K562 (cell line): ENCODE measurements at regions not wholly inside any gene's neighbourhood (a gene's known extent, or its start where the extent isn't known, plus 50 kb on each side); places are given as distances from the start of the nearest gene placed in this dataset.
A peak's percentile ranks its signal among the peaks of the same experiment; 100 is the strongest.

Experiments used
- ATAC-seq: fragments of 200-7000 bp; cut with Tn5 transposase; 3 replicates; pipeline ENCODE4 v1.9.1; 2020; ENCODE audit warnings: moderate library complexity
- BruUV-seq: library from RNA; stranded (reverse); fragments of 400-500 nt; replicated peaks from 2 replicates; lab custom pipeline; 2021; lab: Mats Ljungman, UMichigan
- CTCF ChIA-PET: fragments of 300-600 bp; formaldehyde crosslinking; extraction: SDS; loops from one replicate; lab custom pipeline; 2021; ENCODE audit warnings: low intra/inter-chr PET ratio; lab: Yijun Ruan, JAX
- POLR2A ChIA-PET: fragments of 300-600, 350-650 bp; sonication (Branson Sonifier 250); formaldehyde crosslinking; extraction: SDS; loops from one replicate; lab custom pipeline; 2021; ENCODE audit warnings: antibody characterized with exemption, inconsistent platforms; lab: Yijun Ruan, JAX
- DNase-seq, 4 experiments: peaks; one replicate each; pipeline versions ENCODE4 v3.0.0 to v3.0.0-alpha.2; 2011 to 2018; ENCODE audit warnings: low spot score in 3 of 4, mixed read lengths in 3 of 4; ENCODE audit errors: extremely low read depth in 1 of 4
- FAIRE-seq: peaks from 2 replicates; lab custom pipeline; 2011; peaks lifted over from hg19 to GRCh38; lab: Jason Lieb, UNC
- H2AFZ ChIP-seq: 2 replicates; pipeline ENCODE4 v1.6.0; 2011; ENCODE audit warnings: low read depth, low read length, control low read depth, inconsistent platforms
- H3K27ac ChIP-seq: fragments of 200-600 bp; 3 replicates; pipeline ENCODE4 v1.8.0; 2011; ENCODE audit warnings: low read depth, mild to moderate bottlenecking, control low read depth, inconsistent platforms, low read length, moderate library complexity, mixed read lengths; ENCODE audit errors: extremely low read depth
- H3K27me3 ChIP-seq, 2 experiments: fragments of 300-600 bp in 1 of 2; 2 replicates in 1 of 2; 3 replicates in 1 of 2; pipeline versions ENCODE4 v1.6.0 to v1.8.0; 2011; ENCODE audit warnings: inconsistent platforms in 2 of 2, low read length in 2 of 2, mild to moderate bottlenecking in 1 of 2, mixed read lengths in 1 of 2, moderate library complexity in 1 of 2; ENCODE audit not compliant: control insufficient read depth in 2 of 2, insufficient read depth in 2 of 2
- H3K36me3 ChIP-seq: fragments of 300-600 bp; 3 replicates; pipeline ENCODE4 v1.8.0; 2011; ENCODE audit warnings: mild to moderate bottlenecking, low read length, inconsistent platforms; ENCODE audit not compliant: control insufficient read depth, insufficient read depth
- H3K4me1 ChIP-seq, 2 experiments: fragments of 200-600 bp in 1 of 2; replicated peaks in 1 of 2; 2 replicates in 1 of 2; 3 replicates in 1 of 2; pipeline versions ENCODE4 v1.5.1 to v1.8.0; 2011; ENCODE audit warnings: inconsistent platforms in 2 of 2, low read length in 2 of 2, mild to moderate bottlenecking in 1 of 2, mixed read lengths in 1 of 2, moderate library complexity in 1 of 2; ENCODE audit not compliant: control insufficient read depth in 2 of 2, insufficient read depth in 2 of 2
- H3K4me2 ChIP-seq: 2 replicates; pipeline ENCODE4 v1.6.1; 2011; ENCODE audit warnings: low read length, control low read depth, inconsistent platforms, mixed read lengths; ENCODE audit not compliant: insufficient read depth
- H3K4me3 ChIP-seq: fragments of 200-600 bp; sonication (generic), shearing (Covaris generic); 2 replicates; pipeline ENCODE4 v1.5.1; 2016; ENCODE audit warnings: control low read depth, inconsistent platforms
- H3K79me2 ChIP-seq: fragments of 200-600 bp; 3 replicates; pipeline ENCODE4 v1.8.0; 2011; ENCODE audit warnings: low read length, inconsistent platforms; ENCODE audit not compliant: control insufficient read depth, insufficient read depth
- H3K9ac ChIP-seq, 2 experiments: 2 replicates each; pipeline versions ENCODE4 v1.6.0 to v1.6.1; 2011; ENCODE audit warnings: low read depth in 2 of 2, low read length in 2 of 2, control low read depth in 1 of 2, inconsistent platforms in 1 of 2, mild to moderate bottlenecking in 1 of 2, mixed read lengths in 1 of 2; ENCODE audit not compliant: insufficient read depth in 1 of 2
- H3K9me1 ChIP-seq: one replicate; pipeline ENCODE4 v1.6.0; 2011; ENCODE audit warnings: inconsistent platforms, mild to moderate bottlenecking, low read length, moderate library complexity; ENCODE audit not compliant: control insufficient read depth, insufficient read depth
- H3K9me3 ChIP-seq: replicated peaks from 2 replicates; pipeline ENCODE4 v1.5.1; 2011; ENCODE audit warnings: low read depth, low read length, inconsistent platforms; ENCODE audit not compliant: control insufficient read depth, insufficient read depth
- H4K20me1 ChIP-seq: replicated peaks from 2 replicates; pipeline ENCODE4 v1.6.1; 2011; ENCODE audit warnings: low read length, inconsistent platforms, mixed read lengths; ENCODE audit not compliant: control insufficient read depth, insufficient read depth
- BRCA1 ChIP-seq, 2 experiments: fragments of 450-650 bp in 1 of 2; sonication (generic) in 1 of 2; formaldehyde crosslinking in 1 of 2; IDR thresholded peaks; 2 replicates each; pipeline versions ENCODE4 v1.5.0 to v1.6.1; 2017 to 2020; ENCODE audit warnings: mild to moderate bottlenecking in 1 of 2, missing genetic modification reagents in 1 of 2
- ETS1 ChIP-seq: conservative IDR thresholded peaks from 2 replicates; pipeline ENCODE4 v1.6.1; 2011; ENCODE audit warnings: low read depth, mild to moderate bottlenecking, low read length; ENCODE audit not compliant: control insufficient read depth
- HDGF ChIP-seq: fragments of 450-650 bp; IDR thresholded peaks from 2 replicates; pipeline ENCODE4 v1.6.1; 2016
- MCM2 ChIP-seq: fragments of 450-650 bp; IDR thresholded peaks from 2 replicates; pipeline ENCODE4 v1.6.1; 2017; ENCODE audit warnings: low read depth, mild to moderate bottlenecking
- MXI1 ChIP-seq: IDR thresholded peaks from 2 replicates; pipeline ENCODE4 v1.6.1; 2011; ENCODE audit warnings: low read depth, mild to moderate bottlenecking, improper control_type of control experiment, low read length
- NFIX ChIP-seq: fragments of 250-450 bp; sonication (Bioruptor Pico); IDR thresholded peaks from 2 replicates; pipeline ENCODE4 v1.4.0; 2020; ENCODE audit warnings: low read depth, mild to moderate bottlenecking, moderate library complexity
- PREB ChIP-seq: sonication (generic); formaldehyde crosslinking; IDR thresholded peaks from 2 replicates; pipeline ENCODE4 v1.8.1; 2023; ENCODE audit warnings: mild to moderate bottlenecking, missing genetic modification reagents
- SP1 ChIP-seq: sonication (generic); formaldehyde crosslinking; IDR thresholded peaks from 2 replicates; pipeline ENCODE4 v1.8.1; 2022; ENCODE audit warnings: mild to moderate bottlenecking, missing genetic modification reagents
- ZNF384 ChIP-seq: IDR thresholded peaks from 2 replicates; pipeline ENCODE4 v1.6.1; 2012; ENCODE audit warnings: low read depth, low read length, improper control_type of control experiment
- ZNF778 ChIP-seq: fragments of 450-650 bp; formaldehyde crosslinking; IDR thresholded peaks from 2 replicates; pipeline ENCODE4 v1.4.0; 2020; ENCODE audit warnings: mild to moderate bottlenecking, moderate library complexity
- WGBS: fragments of 100-300 bp; shearing (Covaris generic); methylation state at CpG from one replicate; pipeline ENCODE4 v1.1.6; 2016; ENCODE audit warnings: low coverage, mixed read lengths; ENCODE audit not compliant: insufficient coverage; ENCODE audit errors: missing lambda C conversion rate; 5-methylcytosine and 5-hydroxymethylcytosine counted together
- in situ Hi-C: fragments of 300-500 bp; cut with MboI; formaldehyde crosslinking; loops from 4 replicates; pipeline ENCODE4 v1.15.0; 2018; ENCODE audit warnings: inconsistent platforms, mixed read lengths
- intact Hi-C: fragments of 100-400 bp; cut with micrococcal nuclease; formaldehyde crosslinking; loops from 2 replicates; pipeline ENCODE4 v1.14.2; 2022
- TF ChIP-seq, protein P1 (sequence below): fragments of 250-450 bp; sonication (Bioruptor Pico); IDR thresholded peaks from 2 replicates; pipeline ENCODE4 v1.4.0; 2020; ENCODE audit warnings: mild to moderate bottlenecking, moderate library complexity
- TF ChIP-seq, protein P2 (sequence below): fragments of 250-450 bp; sonication (Bioruptor Pico); IDR thresholded peaks from 2 replicates; pipeline ENCODE4 v1.4.0; 2020; ENCODE audit warnings: borderline replicate concordance
- TF ChIP-seq, protein P3 (sequence below): fragments of 450-650 bp; formaldehyde crosslinking; IDR thresholded peaks from 2 replicates; pipeline ENCODE4 v1.4.0; 2020; ENCODE audit warnings: mild to moderate bottlenecking, moderate library complexity

DNA sequence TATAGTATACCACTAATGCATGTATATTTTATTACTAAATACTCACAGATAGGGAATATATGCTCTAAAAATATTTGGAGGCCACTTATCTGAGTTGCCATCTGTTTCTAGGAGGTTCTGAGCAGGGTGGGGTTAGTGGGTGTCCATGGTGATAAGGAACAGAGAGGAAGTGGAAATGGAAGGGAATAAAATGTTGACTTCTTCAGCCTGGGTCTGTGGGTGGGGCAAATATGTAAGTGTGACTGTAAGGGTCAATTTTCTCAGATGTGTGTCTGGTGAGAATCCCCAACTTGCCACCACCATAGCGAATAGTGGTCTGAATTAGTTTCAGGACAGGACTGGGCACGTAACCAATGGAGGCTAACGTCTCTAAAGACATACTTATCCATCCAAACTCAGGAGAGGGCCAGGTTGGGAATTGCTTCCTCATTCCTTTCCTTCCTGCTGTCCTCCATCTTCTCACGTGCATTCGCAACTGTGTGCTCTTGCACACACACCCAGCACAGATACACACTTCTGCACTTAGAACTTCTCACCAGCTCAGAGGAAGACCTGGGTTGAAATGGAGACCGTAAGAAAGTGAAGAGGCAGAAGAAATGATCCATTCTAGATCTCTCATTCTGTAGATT, 54.2 kb upstream of the GZMB start:
- no peaks in the 10 kb centered on the region for H3K79me2 ChIP-seq
- peak overlapping the region; percentile 88 for H2AFZ ChIP-seq
- H3K36me3 ChIP-seq: no peaks in the 10 kb centered on the region
- H3K4me2 ChIP-seq: peak overlapping the region; percentile 61
- no peaks in the 10 kb centered on the region for H4K20me1 ChIP-seq
- 46% methylated on average over 4 of the region's 6 CpGs for WGBS
- peak; percentile 78 to 88 (median 85) for DNase-seq
- POLR2A ChIA-PET: no interaction called here
- H3K4me1 ChIP-seq: peaks cover 0 to 24% of the 10 kb centered on the region in 2 experiments; a peak in 3 of 5 replicates
- no TSS peak for BruUV-seq
- no peak overlapping the region for H3K9ac ChIP-seq
- ATAC-seq: peak; percentile 94
- in situ Hi-C loops (loop anchor here (25.0 kb wide), 1 partner anchor 351 kb away; the partner anchor contains the start of genes ADCY4 and RIPK3), intact Hi-C loops (no loop called here)
- H3K27ac ChIP-seq: peak overlapping the region; percentile 75
- H3K9me1 ChIP-seq: no peaks in the 10 kb centered on the region
- CTCF ChIA-PET: no interaction called here
- H3K9me3 ChIP-seq: peaks cover 5% of the 10 kb centered on the region
- peak; percentile 65 for FAIRE-seq
- no peaks in the 10 kb centered on the region for H3K27me3 ChIP-seq
- H3K4me3 ChIP-seq: no peak overlapping the region
- TF ChIP-seq, protein P1, sequence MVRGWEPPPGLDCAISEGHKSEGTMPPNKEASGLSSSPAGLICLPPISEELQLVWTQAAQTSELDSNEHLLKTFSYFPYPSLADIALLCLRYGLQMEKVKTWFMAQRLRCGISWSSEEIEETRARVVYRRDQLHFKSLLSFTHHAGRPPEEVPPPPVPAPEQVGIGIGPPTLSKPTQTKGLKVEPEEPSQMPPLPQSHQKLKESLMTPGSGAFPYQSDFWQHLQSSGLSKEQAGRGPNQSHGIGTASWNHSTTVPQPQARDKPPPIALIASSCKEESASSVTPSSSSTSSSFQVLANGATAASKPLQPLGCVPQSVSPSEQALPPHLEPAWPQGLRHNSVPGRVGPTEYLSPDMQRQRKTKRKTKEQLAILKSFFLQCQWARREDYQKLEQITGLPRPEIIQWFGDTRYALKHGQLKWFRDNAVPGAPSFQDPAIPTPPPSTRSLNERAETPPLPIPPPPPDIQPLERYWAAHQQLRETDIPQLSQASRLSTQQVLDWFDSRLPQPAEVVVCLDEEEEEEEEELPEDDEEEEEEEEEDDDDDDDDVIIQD (CRISPR knock-in tag): no peak
- TF ChIP-seq MXI1 (no peak), BRCA1 (IDR thresholded peaks at IDR 0.05) (no peak), BRCA1 (CRISPR knock-in tag; IDR thresholded peaks at IDR 0.05) (no peak), MCM2 (no peak), ZNF384 (no peak), ETS1 (no peak), ZNF778 (CRISPR knock-in tag) (no peak), PREB (CRISPR knock-in tag) (no peak), NFIX (CRISPR knock-in tag) (no peak), HDGF (no peak), SP1 (no peak)
- TF ChIP-seq, protein P2, sequence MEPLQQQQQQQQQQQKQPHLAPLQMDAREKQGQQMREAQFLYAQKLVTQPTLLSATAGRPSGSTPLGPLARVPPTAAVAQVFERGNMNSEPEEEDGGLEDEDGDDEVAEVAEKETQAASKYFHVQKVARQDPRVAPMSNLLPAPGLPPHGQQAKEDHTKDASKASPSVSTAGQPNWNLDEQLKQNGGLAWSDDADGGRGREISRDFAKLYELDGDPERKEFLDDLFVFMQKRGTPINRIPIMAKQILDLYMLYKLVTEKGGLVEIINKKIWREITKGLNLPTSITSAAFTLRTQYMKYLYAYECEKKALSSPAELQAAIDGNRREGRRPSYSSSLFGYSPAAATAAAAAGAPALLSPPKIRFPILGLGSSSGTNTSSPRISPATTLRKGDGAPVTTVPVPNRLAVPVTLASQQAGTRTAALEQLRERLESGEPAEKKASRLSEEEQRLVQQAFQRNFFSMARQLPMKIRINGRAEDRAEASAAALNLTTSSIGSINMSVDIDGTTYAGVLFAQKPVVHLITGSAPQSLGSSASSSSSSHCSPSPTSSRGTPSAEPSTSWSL (CRISPR knock-in tag): no peak
- TF ChIP-seq, protein P3, sequence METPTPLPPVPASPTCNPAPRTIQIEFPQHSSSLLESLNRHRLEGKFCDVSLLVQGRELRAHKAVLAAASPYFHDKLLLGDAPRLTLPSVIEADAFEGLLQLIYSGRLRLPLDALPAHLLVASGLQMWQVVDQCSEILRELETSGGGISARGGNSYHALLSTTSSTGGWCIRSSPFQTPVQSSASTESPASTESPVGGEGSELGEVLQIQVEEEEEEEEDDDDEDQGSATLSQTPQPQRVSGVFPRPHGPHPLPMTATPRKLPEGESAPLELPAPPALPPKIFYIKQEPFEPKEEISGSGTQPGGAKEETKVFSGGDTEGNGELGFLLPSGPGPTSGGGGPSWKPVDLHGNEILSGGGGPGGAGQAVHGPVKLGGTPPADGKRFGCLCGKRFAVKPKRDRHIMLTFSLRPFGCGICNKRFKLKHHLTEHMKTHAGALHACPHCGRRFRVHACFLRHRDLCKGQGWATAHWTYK: no peak
